Small intestine (tissue), 7 donors: ENCODE measurements at regions not wholly inside any gene's neighbourhood (a gene's known extent, or its start where the extent isn't known, plus 50 kb on each side); places are given as distances from the start of the nearest gene placed in this dataset.
A peak's percentile ranks its signal among the peaks of the same experiment; 100 is the strongest.
"Not testable (repeated sequence)": the region's sequence is repeated elsewhere in the genome, so short reads cannot be mapped to it uniquely, and the experiment has no call there.

Source experiments
- DNase-seq, 2 donors: peaks; one replicate each; pipeline versions ENCODE4 v3.0.0 to v3.0.0-alpha.2; 2013
- FAIRE-seq: peaks from 2 replicates; lab custom pipeline; 2012; peaks lifted over from hg19 to GRCh38; lab: Jason Lieb, UNC
- H3K27ac ChIP-seq, 3 donors: one replicate each; pipeline ENCODE4 v1.5.1; 2013; ENCODE audit warnings: low read length in 2 of 3, mild to moderate bottlenecking in 2 of 3, control low read depth in 1 of 3, inconsistent platforms in 1 of 3, low read depth in 1 of 3, moderate library complexity in 1 of 3
- H3K27me3 ChIP-seq, 3 donors: one replicate each; pipeline ENCODE4 v1.6.1; 2013; ENCODE audit warnings: low read length in 3 of 3, inconsistent platforms in 1 of 3; ENCODE audit not compliant: control insufficient read depth in 3 of 3, insufficient read depth in 3 of 3
- H3K36me3 ChIP-seq, 3 donors: one replicate each; pipeline ENCODE4 v1.6.1; 2013; ENCODE audit warnings: low read length in 3 of 3, inconsistent platforms in 1 of 3, low read depth in 1 of 3, mild to moderate bottlenecking in 1 of 3, moderate library complexity in 1 of 3; ENCODE audit not compliant: control insufficient read depth in 3 of 3, insufficient read depth in 2 of 3
- H3K4me1 ChIP-seq, 3 donors: one replicate each; pipeline ENCODE4 v1.6.1; 2013; ENCODE audit warnings: low read length in 2 of 3, inconsistent platforms in 1 of 3, low read depth in 1 of 3, mild to moderate bottlenecking in 1 of 3, moderate library complexity in 1 of 3; ENCODE audit not compliant: control insufficient read depth in 3 of 3, insufficient read depth in 2 of 3
- H3K4me3 ChIP-seq, 3 donors: one replicate each; pipeline ENCODE4 v1.5.1; 2013; ENCODE audit warnings: low read length in 3 of 3, control low read depth in 1 of 3, inconsistent platforms in 1 of 3, low read depth in 1 of 3, mild to moderate bottlenecking in 1 of 3, moderate library complexity in 1 of 3
- H3K9me3 ChIP-seq, 2 donors: one replicate each; pipeline ENCODE4 v1.6.1; 2013; ENCODE audit warnings: low read depth in 1 of 2, low read length in 1 of 2; ENCODE audit not compliant: control insufficient read depth in 2 of 2, insufficient read depth in 1 of 2
- WGBS, 3 donors: extraction: QIAGEN DNeasy Blood & Tissue Kit; methylation state at CpG; one replicate each; pipeline ENCODE4 v1.1.7; 2013; 5-methylcytosine and 5-hydroxymethylcytosine counted together
- donor health status: healthy with polysubstance abuse.
- donor health status: control.
- donor health status: control.
- donor health status: Bipolar disorder and iron deficiency.
- donor health status: healthy.

- not testable (repeated sequence) for FAIRE-seq, H3K4me1 ChIP-seq, H3K9me3 ChIP-seq, H3K4me3 ChIP-seq, DNase-seq, H3K27me3 ChIP-seq, H3K36me3 ChIP-seq
- H3K27ac ChIP-seq = peak overlapping the region in 1 of 3 donors; percentile 33
- whole genome bisulfite sequencing, 3 donors = 74 to 100% (median 82%) methylated on average over 1 to 2 of the region's 2 CpGs
Observed at GRCh38 chr11:3583476-3583875, 58.3 kb downstream of the ART5 start.

DNA sequence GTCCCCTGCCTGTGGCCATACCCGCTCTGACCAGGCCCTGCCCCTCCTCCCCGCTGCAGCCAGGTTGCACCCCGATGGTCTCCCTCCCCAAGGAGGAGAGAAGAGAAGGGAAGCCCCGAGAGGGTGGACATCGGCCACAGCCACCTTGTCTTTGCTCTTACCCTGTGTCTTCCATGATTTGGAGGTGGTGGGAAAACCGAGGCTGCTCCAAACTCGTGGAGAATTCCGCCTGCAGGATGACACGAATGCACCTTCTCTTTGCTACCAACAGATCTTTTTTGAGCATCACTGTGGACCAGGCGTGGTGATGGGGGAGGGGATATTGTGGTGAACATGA lies 60.4 kb downstream of the ART5 start:
- peak overlapping the region in 2 of 3 donors; percentile 32 to 66 for H3K4me3 ChIP-seq
- not testable (repeated sequence) for DNase-seq, H3K9me3 ChIP-seq, H3K27ac ChIP-seq, H3K27me3 ChIP-seq, H3K4me1 ChIP-seq, H3K36me3 ChIP-seq, FAIRE-seq
- 22 to 41% (median 37%) methylated on average over 8 to 10 of the region's 10 CpGs for WGBS, 3 donors

- peak overlapping the region in 2 of 3 donors; percentile 70 to 72 for H3K27ac ChIP-seq
- not testable (repeated sequence) for FAIRE-seq, H3K27me3 ChIP-seq, H3K9me3 ChIP-seq, H3K36me3 ChIP-seq
- WGBS, 3 donors = 1% methylated on average over 39 to 92 of the region's 92 CpGs
- peak; percentile 41 to 71 for DNase-seq
- peak overlapping the region; percentile 36 to 66 (median 50) for H3K4me3 ChIP-seq
- H3K4me1 ChIP-seq = peaks cover 0 to 12% (median 2%) of the 10 kb centered on the region in 3 donors
Observed at GRCh38 chr11:3580487-3581388, 61.1 kb downstream of the ART5 start.

DNA sequence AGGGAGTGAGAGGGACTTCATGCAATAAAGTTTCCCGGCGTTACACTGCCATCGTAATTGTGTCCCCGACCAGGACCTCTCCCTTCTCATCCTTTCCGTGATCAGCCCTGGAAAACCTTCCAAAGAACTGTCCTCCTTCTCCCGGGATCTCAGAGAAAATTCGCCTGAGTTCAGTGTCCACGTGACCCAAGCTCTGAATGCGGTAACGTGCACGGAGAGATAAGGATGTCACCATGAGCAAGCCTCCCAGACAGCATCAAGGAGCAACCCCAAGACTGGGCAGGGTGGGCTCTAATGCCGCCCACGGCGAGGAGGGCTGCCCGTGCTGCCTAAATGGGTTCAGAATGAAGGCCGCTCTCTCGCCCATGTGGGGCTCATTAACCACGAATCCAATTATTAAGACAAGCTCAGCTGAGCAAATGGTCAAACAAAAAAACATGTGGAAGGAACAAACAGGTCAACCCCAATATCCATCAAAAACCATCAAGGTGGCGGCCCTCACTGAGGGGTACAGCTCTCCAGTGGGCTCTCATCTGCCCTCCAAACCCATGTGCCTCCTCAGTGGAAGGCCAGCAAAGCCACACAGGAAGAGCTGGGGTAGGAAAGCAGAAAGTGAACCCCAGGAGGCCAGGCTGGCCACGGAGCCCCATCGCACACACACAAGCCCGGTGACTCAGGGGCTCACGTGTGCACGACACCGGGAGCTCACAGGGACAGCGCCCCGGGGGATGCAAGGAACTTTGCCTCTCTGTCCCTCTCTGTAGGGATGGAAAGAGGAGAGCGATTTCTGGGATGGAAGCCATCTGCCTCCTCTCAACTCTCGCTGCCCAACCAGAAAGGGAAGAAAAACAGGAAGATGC lies 62.0 kb downstream of the ART5 start:
- DNase-seq = peak; percentile 63
- Histone ChIP-seq H3K4me1 (peaks cover 0 to 12% (median 2%) of the 10 kb centered on the region in 3 donors), H3K4me3 (peak overlapping the region in 2 of 3 donors; percentile 41 to 50), H3K27ac (peak overlapping the region in 1 of 3 donors; percentile 80)
- not testable (repeated sequence) for H3K36me3 ChIP-seq, H3K9me3 ChIP-seq, H3K27me3 ChIP-seq, FAIRE-seq
- WGBS, 3 donors = 65 to 69% (median 66%) methylated on average over 20 to 27 of the region's 29 CpGs

- not testable (repeated sequence) for FAIRE-seq, H3K36me3 ChIP-seq, H3K9me3 ChIP-seq, H3K4me3 ChIP-seq, H3K27me3 ChIP-seq, H3K27ac ChIP-seq
- 67 to 81% (median 75%) methylated on average over 12 of the region's 12 CpGs for WGBS, 3 donors
- H3K4me1 ChIP-seq = peaks cover 0 to 18% (median 0%) of the 10 kb centered on the region in 3 donors
- peak in 1 of 2 donors; percentile 16 for DNase-seq
Observed at GRCh38 chr11:3576066-3576604, 65.7 kb downstream of the ART5 start.

- FAIRE-seq, H3K4me3 ChIP-seq, H3K36me3 ChIP-seq, H3K27me3 ChIP-seq, H3K9me3 ChIP-seq: not testable (repeated sequence)
- DNase-seq = peak; percentile 24 to 36
- Histone ChIP-seq H3K27ac (peak overlapping the region in 2 of 3 donors; percentile 43 to 83), H3K4me1 (peaks cover 0 to 14% (median 0%) of the 10 kb centered on the region in 3 donors)
- WGBS, 3 donors = 65 to 80% (median 75%) methylated on average over 7 of the region's 7 CpGs
Observed at GRCh38 chr11:3572976-3573647, 68.7 kb downstream of the ART5 start.

- H3K27ac ChIP-seq = peak overlapping the region; percentile 59 to 90 (median 72)
- H3K27me3 ChIP-seq, FAIRE-seq, H3K36me3 ChIP-seq, H3K9me3 ChIP-seq: not testable (repeated sequence)
- DNase-seq = peak; percentile 55 to 85
- WGBS, 3 donors = 19 to 70% (median 43%) methylated on average over 2 of the region's 2 CpGs
- peak overlapping the region in 1 of 3 donors; percentile 26 for H3K4me3 ChIP-seq
- peaks cover 0 to 14% (median 0%) of the 10 kb centered on the region in 3 donors for H3K4me1 ChIP-seq
Observed at GRCh38 chr11:3571752-3572151, 70.0 kb downstream of the ART5 start.

- WGBS, 3 donors = 83 to 97% (median 89%) methylated on average over 2 to 3 of the region's 3 CpGs
- DNase-seq, H3K4me3 ChIP-seq, H3K9me3 ChIP-seq, H3K27ac ChIP-seq, H3K36me3 ChIP-seq, H3K4me1 ChIP-seq, FAIRE-seq, H3K27me3 ChIP-seq: not testable (repeated sequence)
Observed at GRCh38 chr11:3565838-3566237, 76.0 kb downstream of the ART5 start.
